ENCODE measurements at regions not wholly inside any gene's neighbourhood (a gene's known extent, or its start where the extent isn't known, plus 50 kb on each side); places are given as distances from the start of the nearest gene placed in this dataset.

- DNase-seq (ENCODE audit: low read depth in 1 of 2, low spot score in 1 of 2), result no peak
- TF ChIP-seq GABPA (IDR thresholded peaks at IDR 0.05; ENCODE audit: low read depth) (no peak), REST (IDR thresholded peaks at IDR 0.05; ENCODE audit: insufficient replicate concordance, low read depth) (no peak), POLR2AphosphoS5 (IDR thresholded peaks at IDR 0.05; ENCODE audit: low read depth) (no peak), CTCF (IDR thresholded peaks at IDR 0.05; ENCODE audit: insufficient read depth, low read length) (no peak), SPI1 (IDR thresholded peaks at IDR 0.05; ENCODE audit: borderline replicate concordance, low read depth) (no peak)
- no peak overlapping the region for H3K27ac ChIP-seq (replicated peaks)
Measured at GRCh38 chr6:43943099-43943766, 173.2 kb downstream of the VEGFA start.

GRCh38 chr6:43942616-43943015 is 172.6 kb downstream of the VEGFA start:
- Histone ChIP-seq H3K4me3 (replicated peaks; ENCODE audit: insufficient read depth, low read length) (no peak overlapping the region), H3K27ac (replicated peaks) (no peak overlapping the region), H3K27me3 (ENCODE audit: insufficient read depth, poor library complexity, severe bottlenecking) (no peaks in the 10 kb centered on the region)
- TF ChIP-seq GABPA (IDR thresholded peaks at IDR 0.05; ENCODE audit: low read depth), result no peak
- DNase-seq (ENCODE audit: low read depth in 1 of 2, low spot score in 1 of 2), result no peak

More at GRCh38 chr6:43943099-43943766, 173.2 kb downstream of the VEGFA start:
- Histone ChIP-seq H3K27me3 (ENCODE audit: insufficient read depth, poor library complexity, severe bottlenecking) (no peaks in the 10 kb centered on the region), H3K4me3 (replicated peaks; ENCODE audit: insufficient read depth, low read length) (no peak overlapping the region)

- Histone ChIP-seq H3K27ac (replicated peaks) (no peak overlapping the region), H3K27me3 (ENCODE audit: insufficient read depth, poor library complexity, severe bottlenecking) (no peaks in the 10 kb centered on the region), H3K4me3 (replicated peaks; ENCODE audit: insufficient read depth, low read length) (no peak overlapping the region)
- no peak for DNase-seq (ENCODE audit: low read depth in 1 of 2, low spot score in 1 of 2)
- TF ChIP-seq SPI1 (IDR thresholded peaks at IDR 0.05; ENCODE audit: borderline replicate concordance, low read depth) (no peak), REST (IDR thresholded peaks at IDR 0.05; ENCODE audit: insufficient replicate concordance, low read depth) (no peak), CTCF (IDR thresholded peaks at IDR 0.05; ENCODE audit: insufficient read depth, low read length) (no peak), GABPA (IDR thresholded peaks at IDR 0.05; ENCODE audit: low read depth) (no peak), POLR2AphosphoS5 (IDR thresholded peaks at IDR 0.05; ENCODE audit: low read depth) (no peak)
Measured at GRCh38 chr6:43942011-43942442, 172.0 kb downstream of the VEGFA start.

GRCh38 chr6:43941174-43941573 is 171.2 kb downstream of the VEGFA start:
- Histone ChIP-seq H3K27me3 (ENCODE audit: insufficient read depth, poor library complexity, severe bottlenecking) (no peaks in the 10 kb centered on the region), H3K4me3 (replicated peaks; ENCODE audit: insufficient read depth, low read length) (no peak overlapping the region), H3K27ac (replicated peaks) (no peak overlapping the region)
- TF ChIP-seq POLR2AphosphoS5 (IDR thresholded peaks at IDR 0.05; ENCODE audit: low read depth), result no peak
- no peak for DNase-seq (ENCODE audit: low read depth in 1 of 2, low spot score in 1 of 2)
